ENCODE measurements at regions not wholly inside any gene's neighbourhood (a gene's known extent, or its start where the extent isn't known, plus 50 kb on each side); places are given as distances from the start of the nearest gene placed in this dataset.

DNA sequence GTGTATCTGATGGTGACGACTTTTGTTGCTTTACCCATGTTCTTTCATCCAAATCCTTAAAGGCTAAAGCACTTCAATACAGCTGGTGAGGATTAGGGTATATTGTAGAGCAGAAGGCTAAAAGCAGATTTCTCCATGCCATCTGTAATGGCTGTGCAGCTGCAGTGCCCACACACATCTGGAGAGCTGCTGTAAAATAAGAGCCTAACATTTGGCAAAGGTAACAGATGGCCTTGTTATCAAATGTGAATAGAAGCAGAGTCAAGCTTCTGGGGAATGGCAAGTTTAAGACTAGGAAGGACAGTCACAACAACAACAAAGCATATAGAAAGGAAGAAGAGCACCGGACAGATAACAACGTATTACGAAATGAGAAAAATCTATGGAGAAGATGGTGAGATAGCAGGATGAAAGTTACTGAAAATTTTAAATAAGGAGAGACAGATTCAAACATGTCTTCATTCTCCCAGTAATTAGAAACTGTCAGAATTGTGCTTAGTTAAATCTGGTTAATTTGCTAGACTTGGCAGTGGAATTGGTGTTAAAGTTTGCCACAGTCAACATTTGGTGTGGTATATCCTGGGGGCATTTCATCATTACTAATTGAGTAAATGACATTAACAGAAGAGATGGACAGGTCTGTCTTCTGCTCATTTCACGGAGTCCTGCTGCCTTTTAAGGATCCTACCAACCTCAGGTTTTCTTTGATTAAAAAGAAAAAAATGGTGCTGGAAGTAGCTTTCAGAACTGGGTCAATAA, 1093.2 kb downstream of the ADGRL2 start:
- no peak for DNase-seq (ENCODE audit: low read depth)

- DNase-seq (ENCODE audit: low read depth), result no peak
Observed at GRCh38 chr1:82880506-82880905, 1079.8 kb downstream of the ADGRL2 start.

DNA sequence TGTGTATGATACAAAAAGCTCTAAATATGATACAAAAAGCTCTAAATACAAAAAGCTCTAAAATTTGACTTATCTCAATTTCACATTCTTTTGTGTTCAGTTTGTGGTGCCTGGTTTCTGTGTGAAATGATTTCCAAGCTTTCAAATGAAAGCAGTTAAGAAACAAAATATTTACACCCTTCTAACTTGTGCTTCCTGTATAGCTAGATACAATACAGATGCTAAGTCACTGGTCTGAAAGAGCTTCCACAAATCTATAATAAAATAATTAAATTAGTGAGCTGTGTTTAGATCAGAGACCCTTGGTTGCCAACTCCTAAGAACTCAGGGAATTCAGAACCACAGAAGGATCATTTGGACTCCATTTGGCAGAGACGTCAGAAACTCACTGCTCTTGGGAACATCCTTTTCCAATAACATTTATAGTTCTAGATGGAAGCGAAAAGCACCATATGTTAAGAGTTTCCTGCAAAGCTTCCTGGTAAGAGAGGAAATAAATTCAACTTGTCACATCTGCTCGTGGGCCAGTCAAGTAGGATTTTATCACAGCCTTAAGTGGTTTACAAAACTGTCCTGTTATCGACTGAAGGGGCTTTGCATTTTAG, 1079.1 kb downstream of the ADGRL2 start:
- no peak for DNase-seq (ENCODE audit: low read depth)

DNA sequence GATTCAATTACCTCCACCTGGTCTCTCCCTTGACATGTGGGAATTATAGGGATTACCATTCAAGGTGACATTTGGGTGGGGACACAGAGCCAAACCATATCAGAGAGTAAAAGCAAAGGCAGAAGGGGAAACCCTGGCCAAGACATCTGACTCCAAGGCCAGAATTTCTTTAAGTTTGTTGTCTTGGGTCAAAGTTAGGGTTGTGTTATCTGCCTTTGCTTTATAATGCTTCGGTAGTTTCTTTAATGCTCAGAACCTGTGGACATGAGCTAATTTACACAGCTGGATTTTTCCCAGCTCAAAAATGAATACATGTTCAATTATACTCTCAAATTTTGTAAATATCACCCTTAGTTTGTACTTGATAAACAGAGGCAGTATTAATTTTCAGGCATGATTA, 1074.4 kb downstream of the ADGRL2 start:
- DNase-seq (ENCODE audit: low read depth), result no peak

GRCh38 chr1:82874041-82874440, 1073.3 kb downstream of the ADGRL2 start:
- no peak for DNase-seq (ENCODE audit: low read depth)

DNA sequence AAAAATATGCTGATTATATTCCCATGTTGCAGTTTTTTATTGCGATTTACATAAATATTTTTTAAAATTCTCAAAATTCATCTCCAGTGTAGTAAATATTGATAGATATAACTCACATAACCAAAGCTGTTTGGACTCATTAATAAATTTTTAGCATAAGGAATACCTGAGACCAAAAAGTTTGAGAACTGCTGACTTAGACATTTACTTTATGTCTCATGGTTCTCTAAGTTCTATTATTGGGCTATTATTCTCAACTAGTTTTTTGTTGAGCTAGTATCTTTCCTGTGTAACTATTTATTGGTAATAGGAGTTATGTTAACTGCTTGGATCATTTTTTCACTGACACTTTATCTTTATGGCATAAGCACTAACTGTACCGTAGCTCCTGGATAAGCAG, 1069.6 kb downstream of the ADGRL2 start:
- no peak for DNase-seq (ENCODE audit: low read depth)

GRCh38 chr1:82867781-82868180, 1067.0 kb downstream of the ADGRL2 start:
- DNase-seq (ENCODE audit: low read depth), result no peak

GRCh38 chr1:82861749-82862148, 1061.0 kb downstream of the ADGRL2 start:
- no peak for DNase-seq (ENCODE audit: low read depth)

- DNase-seq (ENCODE audit: low read depth), result no peak
Observed at GRCh38 chr1:82858031-82858430, 1057.3 kb downstream of the ADGRL2 start.

GRCh38 chr1:82849460-82849859, 1048.7 kb downstream of the ADGRL2 start:
- no peak for DNase-seq (ENCODE audit: low read depth)

DNA sequence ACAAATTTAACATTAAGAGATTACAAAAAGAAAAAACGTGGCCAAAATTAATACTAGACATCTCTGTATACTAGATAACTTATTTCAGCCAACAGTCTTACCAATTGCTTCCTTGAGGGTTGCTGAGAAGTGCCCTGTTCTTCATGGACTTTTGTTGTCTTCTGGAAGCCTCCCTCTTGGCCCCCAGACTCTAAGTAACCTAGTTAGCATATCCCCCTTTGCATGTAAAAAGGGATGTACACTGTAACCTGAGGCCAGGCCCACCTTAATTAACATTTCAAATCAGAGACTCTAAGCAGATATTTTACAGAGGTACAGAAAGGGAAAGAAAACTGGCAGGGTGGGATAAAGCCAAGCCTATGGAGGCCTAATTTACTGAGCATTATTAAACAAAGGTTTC, 1047.3 kb downstream of the ADGRL2 start:
- DNase-seq (ENCODE audit: low read depth), result no peak

DNA sequence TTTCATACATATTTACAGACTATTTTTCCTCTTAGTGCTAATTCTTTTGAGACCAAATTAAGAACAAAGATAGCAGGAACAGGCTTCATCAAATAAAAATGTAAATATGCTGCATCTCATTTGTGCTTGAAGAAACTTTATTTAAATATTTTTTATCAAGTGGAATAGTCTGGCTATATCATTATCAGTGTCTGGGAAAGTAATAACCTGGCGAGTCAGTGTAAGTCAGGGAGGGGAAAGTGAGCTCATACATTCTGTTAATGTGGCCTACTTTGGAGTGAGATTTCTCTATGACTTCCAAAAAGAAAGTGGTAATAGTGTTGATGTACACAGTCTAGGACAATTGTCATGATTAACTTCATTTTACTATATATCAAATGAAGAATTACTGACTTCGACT, 1045.1 kb downstream of the ADGRL2 start:
- DNase-seq (ENCODE audit: low read depth), result no peak

DNA sequence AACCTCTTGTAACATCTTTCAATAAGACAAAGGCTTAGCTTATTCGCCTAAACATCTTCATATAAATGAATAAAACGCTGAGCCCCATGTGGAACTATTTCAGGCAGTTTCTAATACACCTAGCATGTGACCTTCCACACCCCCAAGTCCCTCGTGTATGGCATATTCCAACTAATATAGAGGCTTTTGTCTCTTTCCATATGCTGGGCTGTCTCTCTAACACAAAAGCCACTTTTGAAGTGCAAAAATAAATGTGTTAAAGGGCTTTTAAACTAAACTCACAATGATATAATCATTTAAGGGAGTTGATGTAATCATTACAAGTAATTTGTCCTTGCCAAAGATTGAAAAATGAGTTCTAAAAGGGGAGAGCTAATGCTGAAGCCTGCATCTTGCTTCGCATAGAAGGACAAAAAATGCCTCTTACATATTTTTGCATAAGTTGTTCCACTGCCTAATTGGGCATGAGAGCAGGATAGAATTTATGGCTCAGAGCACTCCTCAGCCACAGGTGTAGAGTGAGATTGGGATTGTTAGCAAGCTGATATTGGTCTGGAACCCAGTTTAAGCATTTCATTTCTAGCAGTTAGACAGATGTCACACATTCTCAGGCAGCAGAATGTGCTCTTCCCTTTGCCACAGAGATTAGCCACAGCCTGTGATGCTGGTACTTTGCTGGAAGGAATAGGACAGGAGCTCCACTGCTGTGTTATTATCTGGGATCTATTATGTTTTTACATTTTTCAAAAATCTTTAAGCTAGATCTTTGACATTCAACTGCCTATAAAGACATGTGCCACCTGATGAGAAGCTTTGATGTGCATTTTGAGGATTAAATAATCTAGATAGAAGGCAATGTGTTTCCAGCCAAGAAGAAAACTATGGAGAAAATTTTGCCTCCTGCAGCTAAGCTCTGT, 1044.4 kb downstream of the ADGRL2 start:
- no peak for DNase-seq (ENCODE audit: low read depth)

- DNase-seq (ENCODE audit: low read depth), result no peak
Observed at GRCh38 chr1:82844447-82844846, 1043.7 kb downstream of the ADGRL2 start.

GRCh38 chr1:82843876-82844275, 1043.1 kb downstream of the ADGRL2 start:
- DNase-seq (ENCODE audit: low read depth), result no peak

DNA sequence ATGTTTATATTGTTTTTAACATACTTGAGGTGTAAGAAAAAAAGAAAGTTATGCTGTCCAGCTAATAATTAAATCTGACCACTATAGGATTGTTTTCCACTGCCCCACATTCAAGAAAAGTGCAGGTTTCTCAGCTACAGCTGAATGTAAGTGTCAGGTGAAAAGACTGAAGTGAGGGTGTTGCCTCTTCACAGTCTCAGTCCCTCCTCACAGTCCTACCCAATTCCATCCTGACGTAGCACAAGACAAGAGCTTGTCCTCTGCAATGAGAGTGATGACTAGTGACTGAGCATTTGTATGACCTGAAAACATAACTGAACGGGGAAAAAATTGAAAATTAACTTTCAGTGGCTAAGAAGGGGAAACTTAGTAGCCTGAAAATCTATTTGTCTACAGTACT, 1039.5 kb downstream of the ADGRL2 start:
- no peak for DNase-seq (ENCODE audit: low read depth)

DNA sequence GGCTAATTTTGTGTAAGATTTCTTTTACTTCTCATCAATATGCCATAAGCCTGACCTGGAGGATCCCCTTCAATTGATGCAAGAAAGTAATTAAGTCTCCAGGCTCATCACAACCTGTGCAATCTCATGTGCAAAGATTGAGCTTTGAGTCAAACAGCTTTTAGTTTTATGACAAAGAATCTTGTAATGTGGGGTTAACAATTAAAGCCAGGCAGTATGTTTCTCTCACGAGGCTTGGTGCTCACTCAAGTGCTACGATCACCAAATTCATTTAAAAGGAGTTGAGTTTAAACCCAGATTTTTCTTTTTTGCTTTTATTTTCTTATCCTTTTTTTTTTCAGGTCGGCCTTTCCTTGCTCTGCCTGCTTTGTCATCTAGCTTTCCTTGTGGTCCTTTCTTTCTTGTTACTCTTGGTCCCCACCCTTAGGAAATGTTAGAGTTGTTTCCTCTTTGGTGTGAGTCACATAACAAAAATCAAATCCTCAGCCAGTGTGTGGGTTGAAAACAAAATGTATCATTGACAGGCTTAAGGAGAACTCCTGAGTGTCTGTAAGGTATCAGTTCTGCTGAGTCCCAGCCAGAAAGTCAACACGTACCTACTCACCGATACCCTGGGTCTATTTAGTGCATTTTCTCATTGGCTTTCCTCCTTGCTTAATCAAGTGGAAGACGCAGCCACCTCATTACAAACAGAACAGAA, 1037.2 kb downstream of the ADGRL2 start:
- no peak for DNase-seq (ENCODE audit: low read depth)

DNA sequence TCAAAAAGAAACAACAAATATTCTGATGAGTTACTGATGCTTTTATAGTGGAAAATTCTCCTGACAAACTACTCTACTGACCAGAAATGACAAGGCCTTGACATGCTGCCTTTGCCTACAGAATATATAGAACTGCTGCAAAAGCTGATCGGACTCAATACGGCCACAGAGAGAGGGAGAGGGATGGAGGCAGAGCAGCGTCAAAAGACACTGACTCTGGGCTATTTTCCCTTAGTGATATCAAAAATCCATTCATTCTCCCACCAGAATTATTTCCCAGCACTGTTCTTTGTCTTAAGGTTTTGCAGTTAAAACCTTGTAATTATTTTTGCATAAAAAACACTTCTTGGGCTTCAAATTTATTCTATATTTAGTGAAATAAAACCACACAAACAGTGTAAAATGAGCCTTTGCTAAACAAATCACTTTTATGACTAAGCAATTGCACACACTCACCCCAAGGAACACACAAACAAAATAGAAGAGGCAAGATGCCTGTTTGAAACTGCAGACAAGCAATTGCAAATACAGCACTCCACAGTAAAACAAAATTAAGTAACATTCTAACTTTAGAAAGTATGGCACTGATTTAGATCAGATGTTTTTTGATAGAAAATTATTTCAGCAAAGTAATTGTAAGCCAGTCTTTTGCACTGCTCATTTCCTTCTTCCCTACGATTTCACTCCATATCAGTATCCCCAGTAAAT, 1036.4 kb downstream of the ADGRL2 start:
- no peak for DNase-seq (ENCODE audit: low read depth)

DNA sequence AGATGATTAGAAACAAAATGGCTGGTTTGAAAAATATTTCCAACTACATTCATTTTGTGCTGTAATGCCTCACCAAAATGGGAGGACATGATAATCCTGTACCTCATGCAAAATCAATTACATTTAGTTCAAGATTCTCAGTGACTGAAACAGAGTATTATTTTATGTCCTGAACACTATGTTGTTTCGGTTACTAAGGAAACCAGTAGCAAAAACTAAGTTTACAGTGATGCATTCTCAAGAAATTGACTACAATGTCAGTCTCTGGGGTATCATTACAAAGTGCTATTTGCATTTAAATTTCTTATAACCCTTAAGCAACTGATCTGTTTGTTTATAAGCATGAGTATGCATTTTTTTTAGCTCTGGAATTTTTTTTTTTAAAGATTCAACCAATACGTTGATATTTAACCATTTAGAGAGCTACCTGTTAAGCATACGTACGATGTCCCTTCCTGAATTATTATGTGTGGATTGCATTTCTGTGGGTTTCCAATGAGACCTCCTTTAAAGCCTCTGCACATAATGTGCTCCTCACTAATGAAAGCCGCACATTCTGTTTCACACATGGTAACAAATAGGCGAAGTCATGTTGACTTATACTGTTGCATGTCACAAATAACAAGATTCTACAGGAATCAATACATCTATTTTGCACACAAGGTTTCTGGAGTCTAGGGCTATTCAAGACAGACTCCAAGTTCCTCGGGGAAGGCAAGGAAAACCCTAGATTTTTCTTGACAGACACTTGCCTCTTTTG, 1035.7 kb downstream of the ADGRL2 start:
- DNase-seq (ENCODE audit: low read depth), result no peak

DNA sequence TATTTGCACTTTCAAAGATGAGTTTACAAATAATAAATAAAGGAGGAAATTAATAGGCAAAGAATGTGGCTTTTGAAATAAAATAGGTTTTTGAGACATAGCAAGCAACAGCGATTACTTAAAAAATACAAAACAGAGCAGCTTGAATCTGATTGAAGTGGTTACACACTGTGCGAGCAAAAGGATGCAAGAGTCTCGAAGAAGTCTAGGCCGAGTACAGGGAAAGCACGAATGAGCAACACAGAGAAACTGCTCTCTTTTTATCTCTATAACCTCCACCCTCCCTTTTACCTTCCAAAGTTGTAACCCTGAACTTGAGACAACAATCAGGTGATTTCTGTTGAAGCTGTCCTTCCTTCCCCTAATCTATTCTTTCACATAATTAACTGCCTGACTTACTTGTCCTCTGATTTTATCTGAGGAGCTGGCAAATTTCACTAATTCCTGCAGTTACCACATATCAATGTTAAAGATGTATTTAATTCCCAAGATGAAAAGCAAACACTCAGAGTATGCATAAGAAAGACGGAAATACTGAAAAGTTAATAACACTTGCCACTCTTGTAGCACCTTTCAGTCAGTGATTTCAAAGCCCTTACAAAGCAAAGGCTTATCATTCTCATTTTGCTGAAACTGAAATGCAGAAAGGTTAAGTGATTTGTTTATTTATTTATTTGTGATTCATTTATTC, 1030.1 kb downstream of the ADGRL2 start:
- DNase-seq (ENCODE audit: low read depth), result no peak

Data from T-helper 22 cell (primary cell).